ENCODE measurements at regions not wholly inside any gene's neighbourhood (a gene's known extent, or its start where the extent isn't known, plus 50 kb on each side); places are given as distances from the start of the nearest gene placed in this dataset.
"Not testable (repeated sequence)": the region's sequence is repeated elsewhere in the genome, so short reads cannot be mapped to it uniquely, and the experiment has no call there.

DNA sequence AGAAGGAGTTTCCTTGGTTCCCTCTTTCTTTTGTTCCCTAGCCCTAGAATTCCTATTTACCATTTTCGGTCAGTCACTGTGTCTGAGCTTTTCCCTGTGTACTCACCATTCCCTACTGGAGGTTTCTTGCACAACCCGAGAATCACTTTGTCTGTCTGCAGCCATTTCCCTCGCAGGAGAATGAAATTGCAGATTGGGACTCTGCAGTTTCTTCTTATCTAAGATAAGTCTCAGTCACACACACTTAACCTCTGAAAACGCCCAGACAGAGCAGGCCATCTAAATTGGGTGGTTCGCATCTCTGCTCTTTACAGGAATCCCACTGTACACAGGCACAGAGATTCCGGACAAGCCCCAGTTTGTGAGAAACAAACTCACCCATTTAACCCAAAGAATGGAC is 58.6 kb upstream of the CNTNAP2 start:
- no peak overlapping the region for H3K27ac ChIP-seq
- H3K27me3 ChIP-seq (replicated peaks; ENCODE audit: insufficient read depth), result no peaks in the 10 kb centered on the region
- ATAC-seq (ENCODE audit: insufficient number of reproducible peaks, low FRiP score, low read depth) (no peak), DNase-seq (ENCODE audit: low spot score) (no peak)
- TF ChIP-seq CTCF (IDR thresholded peaks at IDR 0.05), result no peak
- no peak overlapping the region for H3K4me3 ChIP-seq
- no peaks in the 10 kb centered on the region for H3K9me3 ChIP-seq
- no peaks in the 10 kb centered on the region for H3K36me3 ChIP-seq
- no peaks in the 10 kb centered on the region for H3K4me1 ChIP-seq (ENCODE audit: control insufficient read depth in 1 of 2, low read depth in 2 of 2)

- TF ChIP-seq CTCF (IDR thresholded peaks at IDR 0.05), result no peak
- Histone ChIP-seq H3K27ac (no peak overlapping the region), H3K27me3 (replicated peaks; ENCODE audit: insufficient read depth) (no peaks in the 10 kb centered on the region), H3K4me1 (ENCODE audit: control insufficient read depth in 1 of 2, low read depth in 2 of 2) (no peaks in the 10 kb centered on the region), H3K4me3 (no peak overlapping the region), H3K9me3 (no peaks in the 10 kb centered on the region), H3K36me3 (no peaks in the 10 kb centered on the region)
- no peak for DNase-seq (ENCODE audit: low spot score)
- ATAC-seq (ENCODE audit: insufficient number of reproducible peaks, low FRiP score, low read depth), result no peak
These were observed 61.7 kb upstream of the CNTNAP2 start for GRCh38 chr7:146054909-146055308.

- no peak overlapping the region for H3K27ac ChIP-seq
- H3K36me3 ChIP-seq, result no peaks in the 10 kb centered on the region
- ATAC-seq (ENCODE audit: insufficient number of reproducible peaks, low FRiP score, low read depth), result no peak
- H3K4me1 ChIP-seq (ENCODE audit: control insufficient read depth in 1 of 2, low read depth in 2 of 2), result no peaks in the 10 kb centered on the region
- no peak for TF ChIP-seq CTCF (IDR thresholded peaks at IDR 0.05)
- H3K27me3 ChIP-seq (replicated peaks; ENCODE audit: insufficient read depth), result no peaks in the 10 kb centered on the region
- no peak for DNase-seq (ENCODE audit: low spot score)
- H3K4me3 ChIP-seq, result no peak overlapping the region
- H3K9me3 ChIP-seq, result no peaks in the 10 kb centered on the region
These were observed 63.1 kb upstream of the CNTNAP2 start for GRCh38 chr7:146053492-146053891.

DNA sequence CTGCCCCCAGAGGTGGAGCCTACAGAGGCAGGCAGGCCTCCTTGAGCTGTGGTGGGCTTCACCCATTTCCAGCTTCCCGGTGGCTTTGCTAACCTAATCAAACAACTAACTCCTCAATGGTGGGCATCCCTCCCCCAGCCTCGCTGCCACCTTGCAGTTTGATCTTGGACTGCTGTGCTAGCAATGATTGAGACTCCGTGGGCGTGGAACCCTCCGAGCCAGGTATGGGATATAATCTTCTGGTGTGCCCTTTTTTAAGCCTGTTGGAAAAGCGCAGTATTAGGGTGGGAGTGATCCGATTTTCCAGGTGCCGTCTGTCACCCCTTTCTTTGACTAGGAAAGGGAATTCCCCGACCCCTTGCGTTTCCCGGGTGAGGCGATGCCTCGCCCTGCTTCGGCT is 73.3 kb upstream of the CNTNAP2 start:
- DNase-seq (ENCODE audit: low spot score); H3K4me3 ChIP-seq; H3K4me1 ChIP-seq (ENCODE audit: control insufficient read depth in 1 of 2, low read depth in 2 of 2); ATAC-seq (ENCODE audit: insufficient number of reproducible peaks, low FRiP score, low read depth); H3K27me3 ChIP-seq (replicated peaks; ENCODE audit: insufficient read depth); H3K27ac ChIP-seq; H3K9me3 ChIP-seq; H3K36me3 ChIP-seq: not testable (repeated sequence)

DNA sequence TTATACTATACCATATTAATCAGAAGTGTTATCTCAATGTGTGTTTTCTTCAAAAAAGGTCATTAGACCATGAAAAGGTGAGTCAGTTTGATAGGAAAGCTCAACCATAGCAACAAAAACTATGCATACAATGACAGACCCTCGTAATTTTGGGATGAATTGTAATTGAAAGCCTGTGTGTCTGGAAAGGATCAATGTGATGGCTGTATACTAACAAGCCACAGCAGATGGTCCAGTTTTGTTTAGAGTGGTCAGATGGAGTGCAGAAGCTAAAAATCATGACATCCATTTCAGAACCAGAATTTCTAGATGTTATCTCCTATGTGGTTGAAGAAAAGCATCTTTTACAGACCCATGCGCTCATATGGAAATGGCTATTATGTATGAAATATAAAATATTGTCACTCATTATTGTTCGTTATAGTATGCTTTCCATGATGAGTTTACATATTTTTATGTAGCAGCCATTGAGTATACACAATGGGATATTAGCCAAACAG is 88.3 kb upstream of the CNTNAP2 start:
- no peaks in the 10 kb centered on the region for H3K4me1 ChIP-seq (ENCODE audit: control insufficient read depth in 1 of 2, low read depth in 2 of 2)
- DNase-seq (ENCODE audit: low spot score) (no peak), ATAC-seq (ENCODE audit: insufficient number of reproducible peaks, low FRiP score, low read depth) (no peak)
- TF ChIP-seq CTCF (IDR thresholded peaks at IDR 0.05), result no peak
- no peak overlapping the region for H3K4me3 ChIP-seq
- no peaks in the 10 kb centered on the region for H3K9me3 ChIP-seq
- H3K27ac ChIP-seq, result no peak overlapping the region
- no peaks in the 10 kb centered on the region for H3K36me3 ChIP-seq
- no peaks in the 10 kb centered on the region for H3K27me3 ChIP-seq (replicated peaks; ENCODE audit: insufficient read depth)

- Histone ChIP-seq H3K4me1 (ENCODE audit: control insufficient read depth in 1 of 2, low read depth in 2 of 2) (no peaks in the 10 kb centered on the region), H3K36me3 (no peaks in the 10 kb centered on the region), H3K9me3 (no peaks in the 10 kb centered on the region), H3K27ac (no peak overlapping the region), H3K4me3 (no peak overlapping the region), H3K27me3 (replicated peaks; ENCODE audit: insufficient read depth) (no peaks in the 10 kb centered on the region)
- TF ChIP-seq CTCF (IDR thresholded peaks at IDR 0.05), result no peak
- ATAC-seq (ENCODE audit: insufficient number of reproducible peaks, low FRiP score, low read depth) (no peak), DNase-seq (ENCODE audit: low spot score) (no peak)
These were observed 89.4 kb upstream of the CNTNAP2 start for GRCh38 chr7:146027243-146027642.

All from thoracic aorta (tissue), 2 donors.